GM12878 (cell line): ENCODE measurements at regions not wholly inside any gene's neighbourhood (a gene's known extent, or its start where the extent isn't known, plus 50 kb on each side); places are given as distances from the start of the nearest gene placed in this dataset.
"Not testable (repeated sequence)": the region's sequence is repeated elsewhere in the genome, so short reads cannot be mapped to it uniquely, and the experiment has no call there.

ENCODE experiments used
- ATAC-seq: fragments of 200-7000 bp; cut with Tn5 transposase; 3 replicates; pipeline ENCODE4 v1.9.1; 2020; ENCODE audit warnings: mild to moderate bottlenecking, moderate library complexity
- BruUV-seq: library from RNA; stranded (reverse); fragments of 400-500 nt; replicated peaks from 2 replicates; lab custom pipeline; 2021; lab: Mats Ljungman, UMichigan
- CTCF ChIA-PET: fragments of 300-600 bp; sonication (Branson Sonifier 250); formaldehyde crosslinking; extraction: SDS; loops from one replicate; lab custom pipeline; 2021; ENCODE audit warnings: inconsistent platforms; lab: Yijun Ruan, JAX
- POLR2A ChIA-PET: fragments of 350-600 bp; formaldehyde crosslinking; extraction: SDS; loops from one replicate; lab custom pipeline; 2021; ENCODE audit warnings: inconsistent platforms; lab: Charles Lee
- RAD21 ChIA-PET: fragments of 300-600 bp; sonication (Branson Sonifier 250); formaldehyde crosslinking; loops from one replicate; lab custom pipeline; 2023; ENCODE audit warnings: antibody characterized with exemption; ENCODE audit not compliant: unreplicated experiment; lab: Charles Lee
- SMC1A ChIA-PET: fragments of 300-600 bp; sonication (Branson Sonifier 250); formaldehyde crosslinking; loops from one replicate; lab custom pipeline; 2023; ENCODE audit not compliant: unreplicated experiment, uncharacterized antibody; lab: Charles Lee
- DNase-seq: peaks from one replicate; pipeline ENCODE4 v3.0.0-alpha.2; 2011; ENCODE audit warnings: low read depth, low spot score
- FAIRE-seq: peaks from 3 replicates; lab custom pipeline; 2011; peaks lifted over from hg19 to GRCh38; lab: Jason Lieb, UNC
- H2AFZ ChIP-seq: 2 replicates; pipeline ENCODE4 v1.6.0; 2011; ENCODE audit warnings: low read depth, low read length, control low read depth; ENCODE audit not compliant: control insufficient read depth
- H3K27ac ChIP-seq: 2 replicates; pipeline ENCODE4 v1.5.1; 2011; ENCODE audit warnings: control low read depth; ENCODE audit not compliant: control insufficient read depth, insufficient read depth
- H3K27me3 ChIP-seq, 2 experiments: replicated peaks in 1 of 2; 2 replicates each; pipeline versions ENCODE4 v1.6.0 to v1.6.1; 2011; ENCODE audit warnings: low read length in 1 of 2; ENCODE audit not compliant: control insufficient read depth in 2 of 2, insufficient read depth in 2 of 2
- H3K36me3 ChIP-seq, 2 experiments: 2 replicates each; pipeline ENCODE4 v1.5.1; 2011; ENCODE audit warnings: low read length in 1 of 2; ENCODE audit not compliant: control insufficient read depth in 2 of 2, insufficient read depth in 2 of 2
- H3K4me1 ChIP-seq: 2 replicates; pipeline ENCODE4 v1.6.1; 2011; ENCODE audit warnings: mild to moderate bottlenecking, low read length, moderate library complexity, mixed read lengths; ENCODE audit not compliant: control insufficient read depth, insufficient read depth
- H3K4me2 ChIP-seq: 2 replicates; pipeline ENCODE4 v1.6.0; 2011; ENCODE audit warnings: control low read depth; ENCODE audit not compliant: control insufficient read depth, insufficient read depth
- H3K4me3 ChIP-seq: fragments of 200-600 bp; sonication (generic); 2 replicates; pipeline ENCODE4 v1.5.1; 2016
- H3K79me2 ChIP-seq: 2 replicates; pipeline ENCODE4 v1.6.0; 2011; ENCODE audit warnings: low read length; ENCODE audit not compliant: control insufficient read depth, insufficient read depth
- H3K9ac ChIP-seq: 2 replicates; pipeline ENCODE4 v1.8.0; 2011; ENCODE audit warnings: low read length, control low read depth, mixed read lengths; ENCODE audit not compliant: control insufficient read depth, insufficient read depth
- H3K9me3 ChIP-seq: replicated peaks from 3 replicates; pipeline ENCODE4 v1.5.1; 2011; ENCODE audit warnings: mild to moderate bottlenecking, low read length; ENCODE audit not compliant: control insufficient read depth, insufficient read depth
- H4K20me1 ChIP-seq: 2 replicates; pipeline ENCODE4 v1.6.0; 2011; ENCODE audit not compliant: control insufficient read depth, insufficient read depth
- BCLAF1 ChIP-seq: fragments of 450-650 bp; IDR thresholded peaks from 2 replicates; pipeline ENCODE4 v1.6.1; 2017; ENCODE audit warnings: antibody characterized with exemption, mild to moderate bottlenecking, moderate library complexity
- E2F4 ChIP-seq: IDR thresholded peaks from 2 replicates; pipeline ENCODE4 v1.6.1; 2012; ENCODE audit warnings: low read depth, low read length, improper control_type of control experiment
- IKZF2 ChIP-seq, 2 experiments: fragments of 450-650 bp; IDR thresholded peaks; 2 replicates each; pipeline ENCODE4 v1.6.1; 2017; ENCODE audit warnings: mild to moderate bottlenecking in 2 of 2, moderate library complexity in 2 of 2
- POLR2AphosphoS2 ChIP-seq: IDR thresholded peaks from 2 replicates; pipeline ENCODE4 v1.6.1; 2011; ENCODE audit warnings: low read depth, mild to moderate bottlenecking, low read length, improper control_type of control experiment, moderate library complexity
- SP1 ChIP-seq: IDR thresholded peaks from one replicate; pipeline ENCODE4 v1.6.1; 2011; ENCODE audit warnings: low read depth, low read length
- TBL1XR1 ChIP-seq: IDR thresholded peaks from 2 replicates; pipeline ENCODE4 v1.6.1; 2012; ENCODE audit warnings: low read depth, low read length, improper control_type of control experiment
- USF1 ChIP-seq: IDR thresholded peaks from 2 replicates; pipeline ENCODE4 v1.6.1; 2011; ENCODE audit warnings: borderline replicate concordance, low read depth, mild to moderate bottlenecking, moderate library complexity, mixed read lengths, low read length; ENCODE audit not compliant: insufficient read depth; ENCODE audit errors: extremely low read length
- ZNF384 ChIP-seq: IDR thresholded peaks from 2 replicates; pipeline ENCODE4 v1.6.1; 2012; ENCODE audit warnings: low read depth, mild to moderate bottlenecking, low read length, improper control_type of control experiment, borderline replicate concordance
- WGBS: methylation state at CpG from one replicate; pipeline ENCODE4 v1.1.6; 2016; ENCODE audit warnings: low lambda C conversion rate; ENCODE audit not compliant: insufficient replicate concordance, insufficient coverage; ENCODE audit errors: missing lambda C conversion rate; 5-methylcytosine and 5-hydroxymethylcytosine counted together
- in situ Hi-C: fragments of 300-500 bp; cut with MboI; formaldehyde crosslinking; loops from 9 replicates; pipeline ENCODE4 v1.14.3; 2018; ENCODE audit warnings: mixed read lengths
- intact Hi-C: fragments of 100-400 bp; cut with micrococcal nuclease; formaldehyde crosslinking; loops from one replicate; pipeline ENCODE4 v1.14.2; 2022; ENCODE audit not compliant: unreplicated experiment

GRCh38 chr9:23991874-23992273 lies 165.8 kb upstream of the ELAVL2 start:
- H3K9me3 ChIP-seq, POLR2A ChIA-PET, H3K27ac ChIP-seq, BruUV-seq, H3K9ac ChIP-seq, H3K27me3 ChIP-seq, ATAC-seq, H3K36me3 ChIP-seq, H2AFZ ChIP-seq, intact Hi-C loops, CTCF ChIA-PET, FAIRE-seq, H3K4me2 ChIP-seq, in situ Hi-C loops, H3K79me2 ChIP-seq, DNase-seq, SMC1A ChIA-PET, RAD21 ChIA-PET, H3K4me1 ChIP-seq, H3K4me3 ChIP-seq, H4K20me1 ChIP-seq: not testable (repeated sequence)
- 3% methylated on average over 7 of the region's 7 CpGs for WGBS

GRCh38 chr9:23979491-23979890 lies 153.5 kb upstream of the ELAVL2 start:
- Histone ChIP-seq H3K9me3 (no peaks in the 10 kb centered on the region), H2AFZ (no peak overlapping the region), H3K27ac (no peak overlapping the region), H3K27me3 (no peaks in the 10 kb centered on the region)
- ChIA-PET SMC1A (no interaction called here), POLR2A (no interaction called here), CTCF (no interaction called here)
- no peak for DNase-seq
- intact Hi-C loops, result no loop called here
- 0% methylated on average over 1 of the region's 1 CpG for WGBS
- TF ChIP-seq SP1, result no peak
- no peak for TF ChIP-seq IKZF2 (IDR thresholded peaks at IDR 0.05)
- TF ChIP-seq BCLAF1, result no peak
- TF ChIP-seq E2F4, result no peak
- no peak for TF ChIP-seq USF1
- TF ChIP-seq POLR2AphosphoS2, result no peak
- TF ChIP-seq TBL1XR1, result no peak
- no peak for TF ChIP-seq ZNF384
- TF ChIP-seq, all 136 proteins: peak for 0
- no peaks in the 10 kb centered on the region for H3K36me3 ChIP-seq
- H4K20me1 ChIP-seq, result no peaks in the 10 kb centered on the region
- H3K79me2 ChIP-seq, result no peaks in the 10 kb centered on the region
- FAIRE-seq (no peak), ATAC-seq (no peak)
- in situ Hi-C loops, result no loop called here
- H3K9ac ChIP-seq, result no peak overlapping the region
- no peak overlapping the region for H3K4me2 ChIP-seq
- BruUV-seq, result no TSS peak
- no peaks in the 10 kb centered on the region for H3K4me1 ChIP-seq
- H3K4me3 ChIP-seq, result no peak overlapping the region
- RAD21 ChIA-PET, result no interaction called here
